ENCODE measurements at regions not wholly inside any gene's neighbourhood (a gene's known extent, or its start where the extent isn't known, plus 50 kb on each side); places are given as distances from the start of the nearest gene placed in this dataset.

DNA sequence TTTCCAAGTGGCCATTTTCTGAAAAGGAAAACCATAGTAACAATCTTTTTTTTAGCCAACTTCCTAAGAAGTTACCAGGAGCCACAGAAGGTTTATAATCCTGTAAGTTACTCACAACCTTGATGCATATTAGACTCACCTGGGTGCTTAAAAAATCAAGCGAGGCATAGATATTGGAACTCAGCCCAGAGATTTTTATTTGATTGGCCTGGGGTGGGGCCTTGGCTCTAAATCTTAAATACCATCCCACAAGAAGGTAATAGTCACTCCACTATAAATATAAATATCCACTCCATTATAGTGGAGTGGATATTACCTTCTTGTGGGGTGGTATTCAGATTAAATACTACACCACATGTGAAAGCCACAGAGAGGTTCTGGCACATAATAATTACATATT is 429.6 kb downstream of the RFC3 start:
- DNase-seq (ENCODE audit: low read depth): no peak
- H3K4me3 ChIP-seq (ENCODE audit: low read depth, low read length): no peak overlapping the region
- no peak for TF ChIP-seq CTCF (conservative IDR thresholded peaks at IDR 0.05; ENCODE audit: low read depth, low read length)

- H3K4me3 ChIP-seq (ENCODE audit: low read depth, low read length): no peak overlapping the region
- TF ChIP-seq CTCF (conservative IDR thresholded peaks at IDR 0.05; ENCODE audit: low read depth, low read length): no peak
Measured at GRCh38 chr13:34249546-34250039, 431.6 kb downstream of the RFC3 start.

GRCh38 chr13:34250151-34250670 is 432.3 kb downstream of the RFC3 start:
- no peak for TF ChIP-seq CTCF (conservative IDR thresholded peaks at IDR 0.05; ENCODE audit: low read depth, low read length)
- DNase-seq (ENCODE audit: low read depth): no peak
- H3K4me3 ChIP-seq (ENCODE audit: low read depth, low read length): no peak overlapping the region

More at GRCh38 chr13:34249546-34250039, 431.6 kb downstream of the RFC3 start:
- DNase-seq (ENCODE audit: low read depth): no peak

DNA sequence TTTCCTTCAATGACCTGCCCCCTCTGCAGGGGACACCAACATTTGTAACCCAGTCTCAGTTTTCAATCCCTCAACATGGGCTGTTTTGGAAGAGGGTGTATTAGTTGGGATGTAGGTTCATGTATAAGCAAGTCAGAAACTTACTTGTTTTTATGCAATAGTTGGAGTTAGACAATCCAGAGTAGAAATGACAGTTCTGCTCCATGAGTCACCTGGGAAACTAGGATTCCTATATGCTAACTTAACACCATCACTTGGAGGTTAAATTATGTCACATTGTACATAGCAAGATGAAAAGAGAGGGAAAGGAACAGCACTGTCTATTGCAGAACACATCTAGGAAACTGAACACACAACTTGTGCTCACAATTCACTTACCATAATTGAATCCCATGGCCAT is 436.4 kb downstream of the RFC3 start:
- DNase-seq (ENCODE audit: low read depth): no peak
- no peak for TF ChIP-seq CTCF (conservative IDR thresholded peaks at IDR 0.05; ENCODE audit: low read depth, low read length)
- H3K4me3 ChIP-seq (ENCODE audit: low read depth, low read length): no peak overlapping the region

GRCh38 chr13:34255711-34256110 is 437.8 kb downstream of the RFC3 start:
- no peak overlapping the region for H3K4me3 ChIP-seq (ENCODE audit: low read depth, low read length)
- no peak for DNase-seq (ENCODE audit: low read depth)
- TF ChIP-seq CTCF (conservative IDR thresholded peaks at IDR 0.05; ENCODE audit: low read depth, low read length): no peak

- no peak for DNase-seq (ENCODE audit: low read depth)
- H3K4me3 ChIP-seq (ENCODE audit: low read depth, low read length): no peak overlapping the region
- no peak for TF ChIP-seq CTCF (conservative IDR thresholded peaks at IDR 0.05; ENCODE audit: low read depth, low read length)
Measured at GRCh38 chr13:34256236-34256635, 438.3 kb downstream of the RFC3 start.

GRCh38 chr13:34257966-34258365 is 440.0 kb downstream of the RFC3 start:
- no peak overlapping the region for H3K4me3 ChIP-seq (ENCODE audit: low read depth, low read length)
- no peak for TF ChIP-seq CTCF (conservative IDR thresholded peaks at IDR 0.05; ENCODE audit: low read depth, low read length)
- no peak for DNase-seq (ENCODE audit: low read depth)

Measured in choroid plexus epithelial cell (primary cell).